ENCODE measurements at regions not wholly inside any gene's neighbourhood (a gene's known extent, or its start where the extent isn't known, plus 50 kb on each side); places are given as distances from the start of the nearest gene placed in this dataset.

DNA sequence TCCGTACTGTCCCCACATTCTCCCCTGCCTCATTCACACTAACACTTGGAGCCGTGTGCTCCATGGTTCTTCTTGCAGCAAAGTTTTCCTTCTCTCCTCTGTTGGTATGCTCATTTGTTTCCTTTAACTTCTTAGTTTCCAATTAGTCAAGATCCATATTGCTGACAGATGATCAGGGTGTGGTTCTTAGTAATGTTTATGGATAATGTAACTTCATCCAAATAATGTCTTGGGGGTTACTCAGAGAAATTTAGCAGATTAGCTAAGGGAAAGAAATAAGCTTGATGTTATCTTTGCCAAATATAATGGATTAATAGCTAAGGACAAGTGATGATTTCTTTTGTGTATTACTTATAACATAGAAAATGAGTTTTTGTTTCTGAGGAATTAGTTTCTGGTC is 174.4 kb downstream of the NUFIP1 start (continued):
- TF ChIP-seq ZNF699 (CRISPR knock-in tag; IDR thresholded peaks at IDR 0.05; ENCODE audit: insufficient replicate concordance) (no peak), SREBF2 (CRISPR knock-in tag; IDR thresholded peaks at IDR 0.05) (no peak), ZNF511 (CRISPR knock-in tag; IDR thresholded peaks at IDR 0.05) (no peak), LCOR (CRISPR knock-in tag; IDR thresholded peaks at IDR 0.05) (no peak)
- TF ChIP-seq, protein P1, sequence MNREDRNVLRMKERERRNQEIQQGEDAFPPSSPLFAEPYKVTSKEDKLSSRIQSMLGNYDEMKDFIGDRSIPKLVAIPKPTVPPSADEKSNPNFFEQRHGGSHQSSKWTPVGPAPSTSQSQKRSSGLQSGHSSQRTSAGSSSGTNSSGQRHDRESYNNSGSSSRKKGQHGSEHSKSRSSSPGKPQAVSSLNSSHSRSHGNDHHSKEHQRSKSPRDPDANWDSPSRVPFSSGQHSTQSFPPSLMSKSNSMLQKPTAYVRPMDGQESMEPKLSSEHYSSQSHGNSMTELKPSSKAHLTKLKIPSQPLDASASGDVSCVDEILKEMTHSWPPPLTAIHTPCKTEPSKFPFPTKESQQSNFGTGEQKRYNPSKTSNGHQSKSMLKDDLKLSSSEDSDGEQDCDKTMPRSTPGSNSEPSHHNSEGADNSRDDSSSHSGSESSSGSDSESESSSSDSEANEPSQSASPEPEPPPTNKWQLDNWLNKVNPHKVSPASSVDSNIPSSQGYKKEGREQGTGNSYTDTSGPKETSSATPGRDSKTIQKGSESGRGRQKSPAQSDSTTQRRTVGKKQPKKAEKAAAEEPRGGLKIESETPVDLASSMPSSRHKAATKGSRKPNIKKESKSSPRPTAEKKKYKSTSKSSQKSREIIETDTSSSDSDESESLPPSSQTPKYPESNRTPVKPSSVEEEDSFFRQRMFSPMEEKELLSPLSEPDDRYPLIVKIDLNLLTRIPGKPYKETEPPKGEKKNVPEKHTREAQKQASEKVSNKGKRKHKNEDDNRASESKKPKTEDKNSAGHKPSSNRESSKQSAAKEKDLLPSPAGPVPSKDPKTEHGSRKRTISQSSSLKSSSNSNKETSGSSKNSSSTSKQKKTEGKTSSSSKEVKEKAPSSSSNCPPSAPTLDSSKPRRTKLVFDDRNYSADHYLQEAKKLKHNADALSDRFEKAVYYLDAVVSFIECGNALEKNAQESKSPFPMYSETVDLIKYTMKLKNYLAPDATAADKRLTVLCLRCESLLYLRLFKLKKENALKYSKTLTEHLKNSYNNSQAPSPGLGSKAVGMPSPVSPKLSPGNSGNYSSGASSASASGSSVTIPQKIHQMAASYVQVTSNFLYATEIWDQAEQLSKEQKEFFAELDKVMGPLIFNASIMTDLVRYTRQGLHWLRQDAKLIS (CRISPR knock-in tag; IDR thresholded peaks at IDR 0.05) = no peak

DNA sequence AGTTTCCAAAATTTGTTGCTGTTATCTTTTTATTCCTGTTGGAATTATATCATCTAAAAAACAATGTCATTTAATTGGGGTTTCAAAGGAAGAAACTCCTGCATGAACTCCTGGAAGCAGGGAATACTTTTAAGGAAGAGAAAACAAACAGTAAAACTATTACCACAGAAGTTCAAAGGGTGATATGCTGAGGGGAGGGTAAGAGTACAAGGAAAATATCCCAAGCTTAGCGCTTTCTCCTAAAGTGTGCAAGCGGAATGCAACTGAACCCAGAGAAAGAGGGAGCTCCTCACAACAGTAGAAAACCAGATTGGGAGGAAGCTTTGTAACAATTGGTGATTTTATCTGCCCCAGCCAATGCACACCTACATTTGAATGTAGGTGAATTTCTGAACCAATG is 175.1 kb downstream of the NUFIP1 start:
- peaks cover 0 to 24% of the 10 kb centered on the region in 2 experiments; a peak in 2 of 5 replicates for H3K27me3 ChIP-seq (ENCODE audit: control insufficient read depth in 2 of 2, insufficient read depth in 2 of 2, low read length in 2 of 2)
- 0% methylated on average over 2 of the region's 2 CpGs for WGBS (ENCODE audit: insufficient coverage, low coverage, missing lambda C conversion rate)
- ChIA-PET POLR2A (no interaction called here), CTCF (ENCODE audit: low intra/inter-chr PET ratio) (no interaction called here)
- no peaks in the 10 kb centered on the region for H3K4me1 ChIP-seq (replicated peaks in 1 of 2; ENCODE audit: control insufficient read depth in 2 of 2, insufficient read depth in 2 of 2, low read length in 2 of 2)
- H2AFZ ChIP-seq (ENCODE audit: low read depth, low read length) = no peak overlapping the region
- in situ Hi-C loops (cut with MboI) = no loop called here
- H3K4me3 ChIP-seq = no peak overlapping the region
- H3K9me1 ChIP-seq (ENCODE audit: control insufficient read depth, insufficient read depth, low read length) = no peaks in the 10 kb centered on the region
- ATAC-seq = no peak
- H3K79me2 ChIP-seq (ENCODE audit: control insufficient read depth, insufficient read depth, low read length) = no peaks in the 10 kb centered on the region
- H3K36me3 ChIP-seq (ENCODE audit: control insufficient read depth, insufficient read depth, low read length) = no peaks in the 10 kb centered on the region
- no peak for FAIRE-seq
- no peak overlapping the region for H3K9ac ChIP-seq (ENCODE audit: insufficient read depth in 1 of 2, low read depth in 2 of 2, low read length in 2 of 2)
- BruUV-seq (replicated peaks) = no TSS peak
- H3K9me3 ChIP-seq (replicated peaks; ENCODE audit: control insufficient read depth, insufficient read depth, low read depth, low read length) = no peaks in the 10 kb centered on the region
- no peak overlapping the region for H3K4me2 ChIP-seq (ENCODE audit: insufficient read depth, low read length)
- no peak for DNase-seq (ENCODE audit: extremely low read depth in 1 of 4, low spot score in 3 of 4)
- H4K20me1 ChIP-seq (replicated peaks; ENCODE audit: control insufficient read depth, insufficient read depth, low read length) = no peaks in the 10 kb centered on the region
- intact Hi-C loops (cut with micrococcal nuclease) = loop anchor here (5.0 kb wide), 1 partner anchor 332 kb away; no protein-coding TSS in a partner anchor
- no peak overlapping the region for H3K27ac ChIP-seq (ENCODE audit: extremely low read depth, low read depth, low read length)
- no peak for TF ChIP-seq PHF8 (IDR thresholded peaks at IDR 0.05; ENCODE audit: borderline replicate concordance, low read length)
- no peak for TF ChIP-seq ZNF583 (CRISPR knock-in tag; IDR thresholded peaks at IDR 0.05)
- no peak for TF ChIP-seq POLR2A (conservative IDR thresholded peaks at IDR 0.05)
- no peak for TF ChIP-seq ZNF184 (CRISPR knock-in tag; IDR thresholded peaks at IDR 0.05)
- TF ChIP-seq PCBP1 (IDR thresholded peaks at IDR 0.05; ENCODE audit: low read depth, low read length, poor library complexity, severe bottlenecking) = no peak
- TF ChIP-seq ZNF165 (CRISPR knock-in tag; IDR thresholded peaks at IDR 0.05; ENCODE audit: borderline replicate concordance) = no peak
- TF ChIP-seq RUNX1 (IDR thresholded peaks at IDR 0.05; ENCODE audit: low read depth) = no peak
- no peak for TF ChIP-seq ZNF224 (CRISPR knock-in tag; IDR thresholded peaks at IDR 0.05)
- TF ChIP-seq POLR3A (IDR thresholded peaks at IDR 0.05; ENCODE audit: borderline replicate concordance, extremely low read depth, insufficient read depth, insufficient read length) = no peak
- no peak for TF ChIP-seq HCFC1 (IDR thresholded peaks at IDR 0.05; ENCODE audit: low read depth, low read length)
- TF ChIP-seq ARHGAP35 (IDR thresholded peaks at IDR 0.05; ENCODE audit: partially characterized antibody) = no peak
- TF ChIP-seq, protein P2, sequence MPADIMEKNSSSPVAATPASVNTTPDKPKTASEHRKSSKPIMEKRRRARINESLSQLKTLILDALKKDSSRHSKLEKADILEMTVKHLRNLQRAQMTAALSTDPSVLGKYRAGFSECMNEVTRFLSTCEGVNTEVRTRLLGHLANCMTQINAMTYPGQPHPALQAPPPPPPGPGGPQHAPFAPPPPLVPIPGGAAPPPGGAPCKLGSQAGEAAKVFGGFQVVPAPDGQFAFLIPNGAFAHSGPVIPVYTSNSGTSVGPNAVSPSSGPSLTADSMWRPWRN (IDR thresholded peaks at IDR 0.05; ENCODE audit: low read depth) = no peak
- TF ChIP-seq MTA2 (IDR thresholded peaks at IDR 0.05; ENCODE audit: low read depth) = no peak
- no peak for TF ChIP-seq KDM1A (IDR thresholded peaks at IDR 0.05)
